EH (cell line): ENCODE measurements at regions not wholly inside any gene's neighbourhood (a gene's known extent, or its start where the extent isn't known, plus 50 kb on each side); places are given as distances from the start of the nearest gene placed in this dataset.
"Not testable (repeated sequence)": the region's sequence is repeated elsewhere in the genome, so short reads cannot be mapped to it uniquely, and the experiment has no call there.

Experiments
- DNase-seq: peaks from one replicate; pipeline ENCODE4 v3.0.0-alpha.2; 2015; ENCODE audit warnings: low read depth

DNA sequence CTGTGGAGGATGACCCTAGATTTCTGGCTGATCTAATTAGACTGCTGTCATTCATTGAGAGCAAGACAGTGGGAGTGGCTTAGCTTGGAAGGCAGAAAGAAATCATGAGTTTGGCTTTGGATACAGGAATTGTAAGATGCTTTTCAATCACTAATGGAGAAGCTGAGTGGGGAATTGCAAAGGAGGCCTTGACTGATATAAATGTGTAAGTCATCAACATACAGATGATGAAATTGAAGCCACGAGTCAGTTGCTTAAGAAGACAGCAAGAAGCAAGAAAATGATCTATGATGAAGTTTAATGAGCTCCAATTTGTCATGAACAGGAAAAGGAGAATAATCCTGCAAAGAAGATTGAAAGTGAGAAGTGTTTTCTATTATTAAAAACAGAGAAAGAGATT is 136.7 kb upstream of the C1QTNF7 start:
- no peak for DNase-seq

DNA sequence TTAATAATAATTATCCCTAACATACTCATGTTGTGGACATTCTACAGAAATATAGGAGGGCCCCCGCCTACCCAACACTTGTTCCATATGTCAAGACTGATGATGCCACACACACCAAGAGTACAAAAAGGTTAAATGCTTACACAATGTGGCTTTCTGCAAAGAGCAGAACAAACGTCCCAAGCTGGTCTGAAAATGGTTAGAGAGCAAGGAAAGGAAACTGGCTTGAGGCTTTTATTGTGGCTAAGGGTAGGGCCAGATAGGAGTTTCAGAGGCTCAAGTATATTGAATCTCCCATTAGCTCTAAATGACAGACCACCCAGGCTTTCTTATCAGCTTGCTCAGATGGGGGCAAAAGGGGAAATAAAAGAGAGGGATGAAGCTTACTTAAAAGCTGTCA is 134.1 kb upstream of the C1QTNF7 start:
- no peak for DNase-seq

DNA sequence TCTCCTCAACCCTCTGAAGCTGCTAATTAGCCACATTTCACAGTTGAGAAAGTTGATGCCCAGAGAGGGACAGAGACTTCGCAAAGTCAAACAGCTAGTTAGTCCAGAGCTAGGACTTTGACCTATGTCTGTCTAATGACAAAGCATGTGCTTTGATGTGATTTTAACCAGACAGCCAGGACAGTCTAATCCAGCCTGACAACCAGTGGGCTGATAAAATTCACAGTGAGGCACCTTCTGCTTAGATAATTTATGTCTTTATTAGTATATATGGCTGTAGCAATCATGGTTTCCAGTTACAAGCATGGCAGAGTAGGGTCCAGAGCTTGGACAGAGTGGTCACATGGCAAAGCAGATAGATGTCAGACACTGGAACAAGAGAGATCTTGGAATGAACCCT is 133.6 kb upstream of the C1QTNF7 start:
- no peak for DNase-seq

DNA sequence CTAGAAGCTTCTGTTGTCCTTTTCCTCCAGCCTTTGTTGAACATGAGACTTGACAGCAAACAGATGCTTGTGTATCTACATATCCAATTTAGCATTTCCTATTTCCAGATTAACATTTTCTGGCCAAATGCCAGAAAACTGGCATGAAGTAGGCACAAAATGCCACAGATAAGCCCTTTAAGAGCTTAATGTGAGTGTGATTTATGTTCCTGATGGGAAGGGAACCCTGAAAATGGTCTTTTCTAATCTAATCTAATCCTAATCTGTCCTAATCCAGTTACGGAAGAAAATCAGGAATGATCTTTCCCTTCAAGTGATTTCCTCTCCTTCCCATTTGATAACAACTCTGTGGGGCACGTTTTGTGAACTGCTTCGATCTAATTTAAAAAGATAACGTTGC is 133.0 kb upstream of the C1QTNF7 start:
- DNase-seq = no peak

DNA sequence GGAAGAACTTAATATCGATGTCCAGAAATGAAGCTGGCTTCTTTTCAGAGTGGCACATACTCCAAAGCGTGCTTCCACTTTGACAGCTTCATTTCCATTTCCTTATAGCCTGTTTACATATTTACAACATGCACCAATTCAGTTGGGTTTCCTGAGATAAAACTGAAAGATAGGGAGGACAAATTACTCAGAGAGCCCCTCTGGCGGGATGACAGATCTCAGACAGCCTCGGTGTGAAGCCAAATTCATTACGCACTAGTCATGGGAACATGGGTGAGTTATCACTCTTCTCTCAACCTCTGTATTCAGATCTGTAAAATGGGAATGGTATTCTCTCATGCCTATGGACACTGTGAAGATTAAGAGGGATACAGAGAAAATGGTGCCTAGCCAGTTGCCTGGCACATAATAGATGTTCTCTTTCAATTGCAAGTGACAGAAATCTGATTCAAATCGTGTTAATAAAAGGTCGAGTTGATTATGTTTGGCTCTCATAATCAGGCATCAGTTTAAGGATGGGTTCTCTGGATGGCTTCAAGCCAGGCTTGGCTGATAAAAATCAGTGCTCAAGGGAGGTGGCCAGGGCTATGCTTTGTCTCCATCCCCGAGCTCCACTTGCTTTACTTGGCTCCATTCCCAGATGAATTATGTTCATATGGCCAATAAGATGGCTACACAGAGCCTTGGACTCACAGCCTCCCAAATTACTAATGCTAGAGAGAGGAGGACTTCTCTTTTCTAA is 132.2 kb upstream of the C1QTNF7 start:
- peak; percentile 14 for DNase-seq

- no peak for DNase-seq
Measured at GRCh38 chr4:15297344-15297743, 130.5 kb upstream of the C1QTNF7 start.

- DNase-seq = no peak
Measured at GRCh38 chr4:15299627-15300026, 128.2 kb upstream of the C1QTNF7 start.

DNA sequence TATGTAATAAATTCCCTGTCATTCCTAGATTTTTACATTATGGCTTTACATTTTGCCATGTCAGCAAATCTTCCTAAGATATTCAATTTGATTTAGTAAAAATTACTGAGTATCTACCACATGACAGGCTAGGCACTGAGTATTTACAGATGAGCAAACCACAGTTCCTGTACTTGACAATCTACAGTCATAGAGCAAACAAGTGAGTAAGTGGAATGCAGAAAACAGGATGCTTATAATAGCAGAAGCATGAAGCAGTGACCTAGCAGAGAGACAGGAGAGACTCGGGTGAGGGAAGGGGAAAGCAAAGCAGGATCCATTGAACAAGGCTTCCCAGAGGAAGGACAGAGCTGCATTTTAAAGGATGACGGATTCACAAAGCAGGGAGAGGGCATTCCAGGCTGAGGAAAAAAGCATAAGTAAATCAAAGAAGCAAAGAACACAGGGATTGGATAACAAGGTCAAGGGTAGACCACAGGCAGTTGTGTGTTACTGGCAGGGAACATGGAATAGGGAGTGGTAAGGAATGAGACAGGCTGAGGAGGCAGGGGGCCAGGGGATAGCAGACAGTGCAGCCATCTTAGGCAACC is 124.7 kb upstream of the C1QTNF7 start:
- peak; percentile 91 for DNase-seq

DNA sequence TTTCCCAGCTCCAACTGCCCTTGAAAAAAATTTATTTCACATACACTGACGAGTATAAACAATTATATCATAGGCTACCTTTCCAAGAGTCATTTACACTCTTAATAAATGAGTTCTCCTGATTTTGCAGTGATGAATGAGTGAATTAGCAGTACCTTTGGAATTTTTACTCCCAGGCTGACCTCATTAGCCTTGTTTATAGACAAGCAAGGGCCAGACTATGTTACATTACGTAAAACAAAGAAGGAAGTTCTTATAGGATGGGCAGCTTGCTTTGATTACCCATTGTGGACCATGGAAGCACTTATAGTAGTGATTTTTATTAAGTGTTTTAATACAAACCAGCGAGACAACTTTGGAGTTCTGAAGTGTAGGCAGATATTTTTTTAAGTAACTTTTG is 112.9 kb upstream of the C1QTNF7 start:
- peak; percentile 6 for DNase-seq

DNA sequence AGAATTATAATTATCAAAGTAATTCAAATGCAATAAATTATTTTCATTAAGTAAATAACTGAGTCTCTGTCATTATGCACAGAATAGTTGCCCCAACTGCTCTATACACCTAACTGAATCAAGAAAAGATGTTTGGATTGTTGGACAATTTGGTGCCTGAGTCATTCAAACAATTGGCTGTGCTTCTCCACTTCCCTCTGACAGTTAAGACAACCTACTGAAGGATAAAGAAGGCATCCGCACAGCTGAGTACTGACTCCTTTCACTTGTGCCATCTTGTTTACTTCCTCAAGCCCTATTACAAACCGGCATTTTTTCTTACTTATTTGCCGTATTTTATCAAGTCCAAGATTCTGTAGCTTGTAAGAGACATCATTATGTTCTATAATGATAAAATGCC is 110.6 kb upstream of the C1QTNF7 start:
- DNase-seq = no peak

DNA sequence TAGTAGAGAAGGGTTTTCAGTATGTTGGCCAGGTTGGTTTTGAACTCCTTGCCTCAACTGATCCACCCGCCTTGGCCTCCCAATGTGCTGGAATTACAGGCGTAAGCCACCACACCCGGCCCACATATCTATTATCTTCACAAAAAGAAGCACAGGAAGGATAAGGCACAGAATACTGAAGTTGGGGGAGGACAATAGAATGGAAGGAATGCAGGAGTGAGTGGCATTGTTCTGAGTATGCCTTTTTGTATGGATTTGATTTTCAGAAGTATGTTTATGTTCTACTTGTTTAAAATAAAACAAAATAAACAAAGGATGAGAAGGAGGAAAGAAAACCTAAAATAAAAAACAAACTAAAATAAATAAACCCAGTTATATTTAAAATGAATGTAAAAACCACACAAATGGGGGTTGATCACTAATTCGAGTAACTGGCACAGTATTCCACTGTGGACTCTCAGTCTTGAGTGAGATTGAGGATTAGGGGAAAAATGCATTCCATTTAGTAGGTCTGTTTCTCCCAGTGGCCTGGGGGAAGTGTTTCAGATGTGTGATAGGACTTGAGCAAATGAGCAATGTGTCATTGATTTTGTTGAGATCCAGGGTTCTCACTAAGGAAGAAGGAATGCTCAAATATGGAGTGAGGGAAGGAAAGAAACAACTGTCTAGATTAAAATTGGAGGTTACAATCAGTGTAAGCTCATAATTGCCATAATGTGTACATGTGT is 109.0 kb upstream of the C1QTNF7 start:
- DNase-seq = peak; percentile 78

DNA sequence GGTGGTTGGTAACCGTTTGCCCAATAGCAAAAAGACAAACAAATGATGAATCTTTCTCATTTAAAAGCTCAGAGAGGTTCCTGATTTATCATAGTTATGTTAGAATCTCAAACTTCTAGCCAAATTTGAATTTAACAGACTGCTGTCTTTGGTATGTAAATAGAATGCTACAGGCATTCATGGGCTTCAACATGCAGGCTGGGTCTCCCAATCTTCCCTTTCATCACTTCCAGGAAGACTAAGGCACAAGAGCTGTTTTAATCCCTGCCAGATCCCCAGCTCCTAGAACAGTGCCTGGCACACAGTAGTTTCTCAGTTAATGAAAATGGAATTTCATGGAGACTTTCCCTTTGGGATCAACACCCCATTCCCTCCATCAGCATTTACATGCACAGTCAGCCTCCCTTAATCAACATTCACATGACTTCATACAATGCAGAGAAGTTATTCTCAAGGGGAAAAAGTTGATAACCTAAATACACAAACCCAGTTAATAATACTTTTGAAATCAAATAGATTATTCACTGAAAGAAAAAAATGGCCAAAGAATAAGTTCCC is 107.6 kb upstream of the C1QTNF7 start:
- no peak for DNase-seq

DNA sequence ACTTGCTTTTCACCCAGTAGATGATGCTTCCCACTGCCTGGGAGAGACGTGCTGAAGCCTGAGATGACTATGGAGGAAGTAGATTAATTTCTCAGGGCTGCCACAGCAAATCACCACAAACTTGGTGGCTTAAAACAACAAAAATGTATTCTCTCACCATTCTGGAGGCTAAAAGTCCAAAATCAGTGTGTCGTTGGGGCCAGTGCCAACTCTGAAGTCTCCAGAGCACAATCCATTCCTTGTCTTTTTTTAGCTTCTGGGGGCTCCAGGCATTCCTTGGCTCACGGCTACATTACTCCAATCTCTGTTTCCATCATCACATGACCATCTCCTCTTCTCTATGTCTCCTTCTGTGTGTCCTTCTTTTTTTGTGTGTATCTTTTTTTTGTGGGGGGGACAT is 105.8 kb upstream of the C1QTNF7 start:
- DNase-seq = peak; percentile 43

GRCh38 chr4:15325987-15326386 is 101.8 kb upstream of the C1QTNF7 start:
- no peak for DNase-seq

GRCh38 chr4:15327311-15328298 is 100.2 kb upstream of the C1QTNF7 start:
- peak; percentile 91 for DNase-seq

DNA sequence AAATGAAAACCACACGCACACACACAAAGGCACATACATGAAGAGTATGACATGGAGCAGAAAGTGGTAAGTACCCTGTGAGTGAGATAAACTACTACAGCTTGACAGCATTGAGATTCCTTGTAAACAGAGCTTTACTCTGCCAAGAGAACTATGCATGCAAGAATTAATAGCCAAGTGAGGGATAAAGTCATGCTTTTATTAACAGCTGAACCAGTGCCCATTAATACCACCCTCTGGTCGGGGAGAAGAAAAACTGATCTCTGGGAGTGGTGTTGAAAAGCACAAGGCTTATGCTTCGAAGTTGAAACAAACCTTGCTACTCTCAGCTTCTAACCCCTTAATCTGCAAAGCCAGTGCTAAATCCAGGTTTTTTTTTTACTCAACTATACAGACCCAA is 95.9 kb upstream of the C1QTNF7 start:
- DNase-seq = no peak

DNA sequence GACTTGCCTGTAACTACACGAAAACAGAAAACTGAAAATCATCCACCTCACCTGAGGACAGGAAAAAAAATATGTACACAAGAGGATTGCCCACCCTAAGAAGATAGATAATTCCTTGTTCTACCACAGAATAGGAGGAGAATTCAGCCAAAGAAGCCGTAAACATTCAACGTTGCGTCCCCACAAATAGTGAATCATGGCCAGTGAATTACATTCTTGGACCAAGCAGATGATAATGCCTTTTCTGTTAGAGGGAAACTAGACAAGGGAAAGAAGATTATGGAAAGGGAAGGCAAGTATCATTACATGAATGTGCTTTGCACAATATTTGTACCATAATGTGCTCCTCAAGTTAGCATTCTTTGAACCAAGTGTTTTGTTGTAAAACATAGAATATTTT is 95.5 kb upstream of the C1QTNF7 start:
- DNase-seq = no peak

DNA sequence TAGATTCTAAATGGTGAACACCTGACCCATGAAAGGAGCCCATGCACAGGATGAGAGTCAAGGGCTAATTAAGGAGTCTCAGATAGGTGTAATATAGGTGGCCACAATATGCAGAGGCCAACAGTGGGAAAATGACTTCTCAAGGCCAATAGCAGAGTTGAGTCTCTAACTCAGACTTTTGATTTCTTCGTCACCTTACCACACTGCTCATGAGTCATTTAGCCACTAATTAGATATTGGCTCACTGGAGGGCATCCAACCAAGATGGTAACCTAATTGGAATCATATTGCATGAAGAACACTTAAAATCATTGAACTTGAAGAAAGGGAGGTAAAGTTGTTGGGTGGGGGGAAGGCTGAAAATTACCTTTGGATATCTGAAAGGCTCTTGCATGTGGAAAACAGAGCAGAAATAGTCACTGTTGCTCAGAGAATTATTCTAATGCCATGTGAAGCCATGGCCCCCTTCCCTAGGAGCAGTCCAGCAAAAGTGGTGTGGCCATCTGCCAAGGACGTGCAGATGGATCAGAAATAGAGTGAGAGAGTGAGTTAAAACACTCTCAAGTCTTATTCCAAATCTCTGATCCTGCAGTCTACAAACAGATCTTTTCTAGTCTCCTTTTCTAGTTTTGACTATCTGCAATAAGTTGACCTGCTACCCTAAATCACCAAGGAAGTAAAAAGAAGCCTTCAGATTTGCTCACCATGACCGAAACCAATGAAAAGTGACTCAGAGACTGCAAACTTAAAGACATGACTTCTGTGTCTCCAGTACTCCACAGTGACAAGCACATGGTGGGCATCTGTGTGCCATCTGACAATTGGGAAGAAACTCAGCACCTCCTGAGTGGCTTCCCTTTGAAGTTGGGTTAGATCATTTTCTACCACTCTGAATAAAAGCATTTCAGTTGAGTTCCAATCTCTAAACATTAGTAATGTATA is 93.9 kb upstream of the C1QTNF7 start:
- DNase-seq = peak; percentile 44

GRCh38 chr4:15336410-15337167 is 91.2 kb upstream of the C1QTNF7 start:
- peak; percentile 74 for DNase-seq

DNA sequence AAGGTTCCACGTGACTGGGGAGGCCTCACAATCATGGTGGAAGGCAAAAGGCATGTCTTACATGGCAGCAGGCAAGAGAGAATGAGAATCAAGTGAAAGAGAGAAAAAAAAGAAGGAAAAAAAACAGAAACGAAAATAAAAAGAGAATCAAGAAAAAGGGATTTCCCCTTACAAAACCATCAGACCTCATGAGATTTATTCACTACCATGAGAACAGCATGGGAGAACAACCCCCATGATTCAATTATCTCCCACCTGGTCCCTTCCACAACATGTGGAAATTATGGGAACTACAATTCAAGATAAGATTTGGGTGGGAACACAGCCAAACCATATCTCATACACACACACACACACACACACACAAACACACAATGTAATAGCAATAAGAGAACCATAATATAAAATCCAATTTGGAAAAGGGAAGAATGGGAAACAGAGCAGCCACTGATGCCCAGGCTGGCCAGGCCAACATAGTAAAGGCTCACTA is 90.6 kb upstream of the C1QTNF7 start:
- DNase-seq = not testable (repeated sequence)
